K562 (cell line): ENCODE measurements at regions not wholly inside any gene's neighbourhood (a gene's known extent, or its start where the extent isn't known, plus 50 kb on each side); places are given as distances from the start of the nearest gene placed in this dataset.

ENCODE experiments used
- ATAC-seq: fragments of 200-7000 bp; cut with Tn5 transposase; 3 replicates; pipeline ENCODE4 v1.9.1; 2020; ENCODE audit warnings: moderate library complexity
- BruUV-seq: library from RNA; stranded (reverse); fragments of 400-500 nt; replicated peaks from 2 replicates; lab custom pipeline; 2021; lab: Mats Ljungman, UMichigan
- CTCF ChIA-PET: fragments of 300-600 bp; formaldehyde crosslinking; extraction: SDS; loops from one replicate; lab custom pipeline; 2021; ENCODE audit warnings: low intra/inter-chr PET ratio; lab: Yijun Ruan, JAX
- POLR2A ChIA-PET: fragments of 300-600, 350-650 bp; sonication (Branson Sonifier 250); formaldehyde crosslinking; extraction: SDS; loops from one replicate; lab custom pipeline; 2021; ENCODE audit warnings: antibody characterized with exemption, inconsistent platforms; lab: Yijun Ruan, JAX
- DNase-seq, 4 experiments: peaks; one replicate each; pipeline versions ENCODE4 v3.0.0 to v3.0.0-alpha.2; 2011 to 2018; ENCODE audit warnings: low spot score in 3 of 4, mixed read lengths in 3 of 4; ENCODE audit errors: extremely low read depth in 1 of 4
- FAIRE-seq: peaks from 2 replicates; lab custom pipeline; 2011; peaks lifted over from hg19 to GRCh38; lab: Jason Lieb, UNC
- H2AFZ ChIP-seq: 2 replicates; pipeline ENCODE4 v1.6.0; 2011; ENCODE audit warnings: low read depth, low read length, control low read depth, inconsistent platforms
- H3K27ac ChIP-seq: fragments of 200-600 bp; 3 replicates; pipeline ENCODE4 v1.8.0; 2011; ENCODE audit warnings: low read depth, mild to moderate bottlenecking, control low read depth, inconsistent platforms, low read length, moderate library complexity, mixed read lengths; ENCODE audit errors: extremely low read depth
- H3K27me3 ChIP-seq, 2 experiments: fragments of 300-600 bp in 1 of 2; 2 replicates in 1 of 2; 3 replicates in 1 of 2; pipeline versions ENCODE4 v1.6.0 to v1.8.0; 2011; ENCODE audit warnings: inconsistent platforms in 2 of 2, low read length in 2 of 2, mild to moderate bottlenecking in 1 of 2, mixed read lengths in 1 of 2, moderate library complexity in 1 of 2; ENCODE audit not compliant: control insufficient read depth in 2 of 2, insufficient read depth in 2 of 2
- H3K36me3 ChIP-seq: fragments of 300-600 bp; 3 replicates; pipeline ENCODE4 v1.8.0; 2011; ENCODE audit warnings: mild to moderate bottlenecking, low read length, inconsistent platforms; ENCODE audit not compliant: control insufficient read depth, insufficient read depth
- H3K4me1 ChIP-seq, 2 experiments: fragments of 200-600 bp in 1 of 2; replicated peaks in 1 of 2; 2 replicates in 1 of 2; 3 replicates in 1 of 2; pipeline versions ENCODE4 v1.5.1 to v1.8.0; 2011; ENCODE audit warnings: inconsistent platforms in 2 of 2, low read length in 2 of 2, mild to moderate bottlenecking in 1 of 2, mixed read lengths in 1 of 2, moderate library complexity in 1 of 2; ENCODE audit not compliant: control insufficient read depth in 2 of 2, insufficient read depth in 2 of 2
- H3K4me2 ChIP-seq: 2 replicates; pipeline ENCODE4 v1.6.1; 2011; ENCODE audit warnings: low read length, control low read depth, inconsistent platforms, mixed read lengths; ENCODE audit not compliant: insufficient read depth
- H3K4me3 ChIP-seq: fragments of 200-600 bp; sonication (generic), shearing (Covaris generic); 2 replicates; pipeline ENCODE4 v1.5.1; 2016; ENCODE audit warnings: control low read depth, inconsistent platforms
- H3K79me2 ChIP-seq: fragments of 200-600 bp; 3 replicates; pipeline ENCODE4 v1.8.0; 2011; ENCODE audit warnings: low read length, inconsistent platforms; ENCODE audit not compliant: control insufficient read depth, insufficient read depth
- H3K9ac ChIP-seq, 2 experiments: 2 replicates each; pipeline versions ENCODE4 v1.6.0 to v1.6.1; 2011; ENCODE audit warnings: low read depth in 2 of 2, low read length in 2 of 2, control low read depth in 1 of 2, inconsistent platforms in 1 of 2, mild to moderate bottlenecking in 1 of 2, mixed read lengths in 1 of 2; ENCODE audit not compliant: insufficient read depth in 1 of 2
- H3K9me1 ChIP-seq: one replicate; pipeline ENCODE4 v1.6.0; 2011; ENCODE audit warnings: inconsistent platforms, mild to moderate bottlenecking, low read length, moderate library complexity; ENCODE audit not compliant: control insufficient read depth, insufficient read depth
- H3K9me3 ChIP-seq: replicated peaks from 2 replicates; pipeline ENCODE4 v1.5.1; 2011; ENCODE audit warnings: low read depth, low read length, inconsistent platforms; ENCODE audit not compliant: control insufficient read depth, insufficient read depth
- H4K20me1 ChIP-seq: replicated peaks from 2 replicates; pipeline ENCODE4 v1.6.1; 2011; ENCODE audit warnings: low read length, inconsistent platforms, mixed read lengths; ENCODE audit not compliant: control insufficient read depth, insufficient read depth
- CREM ChIP-seq: IDR thresholded peaks from 2 replicates; pipeline ENCODE4 v1.6.1; 2014; ENCODE audit warnings: antibody characterized with exemption, low read depth
- NCOA2 ChIP-seq, 2 experiments: fragments of 450-650 bp; IDR thresholded peaks; 2 replicates each; pipeline ENCODE4 v1.6.1; 2018; ENCODE audit warnings: mild to moderate bottlenecking in 2 of 2, moderate library complexity in 1 of 2; ENCODE audit not compliant: partially characterized antibody in 2 of 2
- TAF9B ChIP-seq: fragments of 450-650 bp; IDR thresholded peaks from 2 replicates; pipeline ENCODE4 v1.6.1; 2018; ENCODE audit warnings: mild to moderate bottlenecking; ENCODE audit not compliant: partially characterized antibody
- TEAD2 ChIP-seq: fragments of 450-650 bp; IDR thresholded peaks from 2 replicates; pipeline ENCODE4 v1.6.1; 2016; ENCODE audit warnings: missing genetic modification characterization, control low read depth, missing compliant biosample characterization
- ZC3H4 ChIP-seq: sonication (generic); formaldehyde crosslinking; IDR thresholded peaks from 2 replicates; pipeline ENCODE4 v1.9.0; 2021; ENCODE audit warnings: missing genetic modification reagents, borderline replicate concordance
- ZNF274 ChIP-seq: IDR thresholded peaks from 2 replicates; pipeline ENCODE4 v1.6.1; 2011; ENCODE audit warnings: low read depth, mild to moderate bottlenecking, low read length, moderate library complexity, borderline replicate concordance
- ZNF592 ChIP-seq: fragments of 450-650 bp; IDR thresholded peaks from 2 replicates; pipeline ENCODE4 v1.6.1; 2017; ENCODE audit warnings: antibody characterized with exemption, mild to moderate bottlenecking
- ZNF76 ChIP-seq: fragments of 250-450 bp; sonication (Bioruptor Pico); IDR thresholded peaks from 2 replicates; pipeline ENCODE4 v1.4.0; 2020; ENCODE audit warnings: mild to moderate bottlenecking, moderate library complexity, borderline replicate concordance
- in situ Hi-C: fragments of 300-500 bp; cut with MboI; formaldehyde crosslinking; loops from 4 replicates; pipeline ENCODE4 v1.15.0; 2018; ENCODE audit warnings: inconsistent platforms, mixed read lengths
- intact Hi-C: fragments of 100-400 bp; cut with micrococcal nuclease; formaldehyde crosslinking; loops from 2 replicates; pipeline ENCODE4 v1.14.2; 2022

- TF ChIP-seq ZNF76 (no peak), ZC3H4 (no peak), CREM (no peak)
These were observed 543.1 kb upstream of the ADGRL3 start (continued) for GRCh38 chr4:60657041-60657440.

DNA sequence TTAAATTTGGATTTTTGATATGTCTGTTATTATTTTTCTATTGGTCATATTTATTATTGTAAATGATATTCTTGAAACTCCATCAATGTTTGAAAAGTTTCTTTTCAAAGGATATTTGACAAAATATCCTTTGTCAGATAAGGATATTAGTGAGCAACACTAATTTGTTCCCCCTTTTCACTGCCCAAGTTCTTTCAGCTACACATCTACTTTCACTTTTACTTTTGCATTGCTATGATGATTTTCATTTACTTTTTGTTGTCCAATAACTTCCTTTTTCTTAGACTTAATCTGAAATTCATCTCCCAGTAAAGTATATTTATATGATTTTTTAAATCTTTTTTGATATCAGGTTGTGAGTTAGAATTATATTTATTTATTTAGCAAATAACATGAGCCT lies 542.3 kb upstream of the ADGRL3 start:
- ATAC-seq (no peak), DNase-seq (no peak), FAIRE-seq (no peak)
- no TSS peak for BruUV-seq
- in situ Hi-C loops (no loop called here), intact Hi-C loops (no loop called here)
- no peak overlapping the region for H3K4me3 ChIP-seq
- no peak overlapping the region for H2AFZ ChIP-seq
- POLR2A ChIA-PET, result no interaction called here
- no peaks in the 10 kb centered on the region for H4K20me1 ChIP-seq
- H3K9ac ChIP-seq, result no peak overlapping the region
- H3K4me1 ChIP-seq, result no peaks in the 10 kb centered on the region
- CTCF ChIA-PET, result no interaction called here
- H3K9me3 ChIP-seq, result no peaks in the 10 kb centered on the region
- H3K36me3 ChIP-seq, result no peaks in the 10 kb centered on the region
- no peak for TF ChIP-seq ZNF274
- TF ChIP-seq CREM, result no peak
- TF ChIP-seq NCOA2 (IDR thresholded peaks at IDR 0.05; ENCODE audit: partially characterized antibody in 2 of 2), result no peak
- TF ChIP-seq TAF9B, result no peak
- TF ChIP-seq ZNF592, result no peak
- no peak for TF ChIP-seq TEAD2
- H3K9me1 ChIP-seq, result no peaks in the 10 kb centered on the region
- no peaks in the 10 kb centered on the region for H3K27me3 ChIP-seq
- H3K79me2 ChIP-seq, result no peaks in the 10 kb centered on the region
- H3K27ac ChIP-seq, result no peak overlapping the region
- H3K4me2 ChIP-seq, result no peak overlapping the region
